ENCODE measurements at regions not wholly inside any gene's neighbourhood (a gene's known extent, or its start where the extent isn't known, plus 50 kb on each side); places are given as distances from the start of the nearest gene placed in this dataset.

GRCh38 chr19:30281906-30282305 lies 90.3 kb upstream of the ZNF536 start:
- TF ChIP-seq CTCF (IDR thresholded peaks at IDR 0.05; ENCODE audit: insufficient read depth, low read depth, low read length, missing control alignments) = no peak
- H3K4me3 ChIP-seq (ENCODE audit: low read depth, low read length) = no peak overlapping the region
- no peak for DNase-seq (ENCODE audit: low read depth)

DNA sequence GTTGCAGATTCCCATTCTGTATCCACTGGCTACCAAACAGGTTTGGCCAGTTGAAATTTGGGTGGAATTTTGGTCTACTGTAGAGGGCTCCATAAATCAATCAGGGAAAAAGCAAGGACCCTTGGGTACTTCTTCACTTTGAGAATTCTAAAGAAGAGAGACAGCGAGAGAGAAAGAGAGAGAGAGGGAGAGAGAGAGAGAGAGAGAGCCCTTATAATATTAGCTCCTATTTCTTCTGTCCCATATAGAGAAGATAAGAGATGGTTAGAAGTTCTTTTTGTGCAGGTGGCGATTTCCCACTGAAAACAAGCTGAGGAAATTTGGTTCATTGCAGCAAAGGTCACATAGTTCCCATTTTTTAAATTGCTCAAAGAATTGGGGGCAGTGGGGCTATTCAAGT lies 88.6 kb upstream of the ZNF536 start:
- no peak overlapping the region for H3K4me3 ChIP-seq (ENCODE audit: low read depth, low read length)
- no peak for TF ChIP-seq CTCF (IDR thresholded peaks at IDR 0.05; ENCODE audit: insufficient read depth, low read depth, low read length, missing control alignments)
- DNase-seq (ENCODE audit: low read depth) = no peak

GRCh38 chr19:30284209-30284608 lies 88.0 kb upstream of the ZNF536 start:
- TF ChIP-seq CTCF (IDR thresholded peaks at IDR 0.05; ENCODE audit: insufficient read depth, low read depth, low read length, missing control alignments) = no peak
- H3K4me3 ChIP-seq (ENCODE audit: low read depth, low read length) = no peak overlapping the region
- no peak for DNase-seq (ENCODE audit: low read depth)

- TF ChIP-seq CTCF (IDR thresholded peaks at IDR 0.05; ENCODE audit: insufficient read depth, low read depth, low read length, missing control alignments) = no peak
- no peak overlapping the region for H3K4me3 ChIP-seq (ENCODE audit: low read depth, low read length)
- no peak for DNase-seq (ENCODE audit: low read depth)
Observed at GRCh38 chr19:30284885-30285284, 87.3 kb upstream of the ZNF536 start.

DNA sequence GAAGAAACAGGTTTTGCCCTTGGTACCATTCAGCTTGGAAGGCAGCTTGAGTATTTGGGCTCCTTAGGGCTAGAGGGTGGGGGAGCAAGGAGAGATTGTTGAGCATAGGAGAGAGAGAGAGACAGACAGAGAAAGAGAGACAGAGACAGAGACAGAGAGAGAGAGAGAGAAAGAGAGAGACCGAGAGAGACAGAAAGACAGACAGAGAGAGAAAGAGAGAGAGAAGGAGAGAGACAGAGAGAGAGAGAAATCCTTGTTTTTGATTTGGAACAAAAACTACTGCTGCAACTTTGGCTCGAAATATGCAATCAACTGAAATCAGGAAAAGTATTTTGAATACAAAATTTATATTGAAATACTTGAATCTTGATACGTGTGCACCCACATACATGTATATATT lies 85.8 kb upstream of the ZNF536 start:
- no peak overlapping the region for H3K4me3 ChIP-seq (ENCODE audit: low read depth, low read length)
- no peak for DNase-seq (ENCODE audit: low read depth)
- TF ChIP-seq CTCF (IDR thresholded peaks at IDR 0.05; ENCODE audit: insufficient read depth, low read depth, low read length, missing control alignments) = no peak

DNA sequence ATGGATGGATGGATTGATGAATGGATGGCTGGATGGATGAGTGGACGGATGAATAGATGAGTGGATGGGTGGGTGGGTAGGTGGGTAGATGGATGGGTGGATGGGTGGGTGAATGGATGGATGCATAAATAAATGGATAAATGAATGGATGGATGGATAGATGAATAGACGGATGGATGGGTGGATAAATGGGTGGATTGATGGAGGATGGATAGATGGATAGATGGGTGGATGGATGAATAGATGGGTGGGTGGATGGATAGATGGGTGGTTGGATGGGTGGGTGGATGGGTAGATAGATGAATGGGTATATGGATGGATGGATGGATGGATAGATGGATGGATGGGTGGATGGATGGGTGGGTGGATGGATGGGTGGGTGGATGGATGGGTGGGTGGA lies 84.9 kb upstream of the ZNF536 start:
- TF ChIP-seq CTCF (IDR thresholded peaks at IDR 0.05; ENCODE audit: insufficient read depth, low read depth, low read length, missing control alignments) = no peak
- no peak for DNase-seq (ENCODE audit: low read depth)
- no peak overlapping the region for H3K4me3 ChIP-seq (ENCODE audit: low read depth, low read length)

- DNase-seq (ENCODE audit: low read depth) = no peak
- no peak overlapping the region for H3K4me3 ChIP-seq (ENCODE audit: low read depth, low read length)
- TF ChIP-seq CTCF (IDR thresholded peaks at IDR 0.05; ENCODE audit: insufficient read depth, low read depth, low read length, missing control alignments) = no peak
Observed at GRCh38 chr19:30287973-30288372, 84.2 kb upstream of the ZNF536 start.
